HG03558 (cell line): ENCODE measurements at regions not wholly inside any gene's neighbourhood (a gene's known extent, or its start where the extent isn't known, plus 50 kb on each side); places are given as distances from the start of the nearest gene placed in this dataset.

Experiments
- ATAC-seq: cut with Tn5 transposase; IDR thresholded peaks from one replicate; pipeline ENCODE4 v1.9.1; 2021; ENCODE audit warnings: moderate number of reproducible peaks; ENCODE audit not compliant: unreplicated experiment; ENCODE audit errors: extremely low read depth

GRCh38 chrX:10743476-10743875 lies 123.1 kb upstream of the MID1 start:
- ATAC-seq = no peak

DNA sequence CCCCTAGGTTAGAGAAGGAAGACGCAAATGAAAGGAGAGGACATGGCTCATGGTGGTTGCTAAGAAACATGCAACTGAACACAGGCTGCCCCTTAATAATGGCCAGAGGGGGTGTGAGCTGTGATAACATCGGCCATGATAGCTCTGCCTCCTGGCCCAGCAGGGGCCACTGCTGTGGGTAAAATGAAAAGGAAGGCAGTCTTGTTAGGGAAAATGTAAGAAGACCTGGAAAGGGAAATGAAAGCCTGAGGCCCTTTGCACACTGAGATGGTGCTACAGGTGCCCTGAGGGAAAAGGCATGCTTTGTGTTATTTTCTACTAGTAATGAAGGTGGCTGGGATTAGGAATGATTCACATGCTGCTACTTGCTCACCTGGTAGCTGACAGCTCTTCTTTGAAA lies 123.6 kb upstream of the MID1 start:
- no peak for ATAC-seq

DNA sequence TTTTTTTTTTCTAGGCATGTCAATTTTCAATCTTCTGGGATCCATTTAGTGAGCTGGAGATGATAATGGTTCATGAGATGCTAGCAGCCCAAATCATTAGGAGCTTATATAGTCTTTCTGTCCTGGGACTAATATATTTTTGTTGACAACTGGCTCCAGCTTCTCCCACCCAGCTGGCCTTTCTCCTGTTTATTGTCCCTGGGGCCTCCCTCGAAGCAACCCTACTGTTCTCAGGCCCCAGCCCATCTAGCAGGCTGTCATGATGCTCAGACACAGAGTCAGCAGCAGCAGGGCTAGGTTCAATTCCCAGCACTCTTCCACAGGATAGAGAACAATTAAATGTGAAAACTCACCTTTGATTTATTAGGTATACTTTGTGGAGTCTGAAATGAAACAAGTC lies 127.6 kb upstream of the MID1 start:
- ATAC-seq = no peak

- ATAC-seq = no peak
These were observed 128.7 kb upstream of the MID1 start for GRCh38 chrX:10749113-10749512.

DNA sequence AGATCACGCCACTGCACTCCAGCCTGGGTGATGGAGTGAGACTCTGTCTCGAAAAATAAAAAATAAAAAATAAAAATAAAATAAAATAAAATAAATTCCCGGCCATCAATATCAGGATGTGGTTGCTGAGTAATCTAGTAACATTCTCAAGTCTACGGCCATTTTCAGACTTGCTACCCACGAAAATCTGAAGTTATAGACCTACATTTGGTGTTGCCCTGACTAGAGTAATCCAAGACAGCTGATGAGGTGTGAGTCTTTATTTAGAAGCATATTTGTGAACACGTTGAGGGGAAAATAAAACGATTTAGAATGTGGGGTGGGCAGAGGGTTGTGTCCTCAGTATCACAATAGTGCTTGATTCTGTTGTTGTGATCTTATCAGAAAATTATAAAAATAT lies 130.2 kb upstream of the MID1 start:
- ATAC-seq = no peak

DNA sequence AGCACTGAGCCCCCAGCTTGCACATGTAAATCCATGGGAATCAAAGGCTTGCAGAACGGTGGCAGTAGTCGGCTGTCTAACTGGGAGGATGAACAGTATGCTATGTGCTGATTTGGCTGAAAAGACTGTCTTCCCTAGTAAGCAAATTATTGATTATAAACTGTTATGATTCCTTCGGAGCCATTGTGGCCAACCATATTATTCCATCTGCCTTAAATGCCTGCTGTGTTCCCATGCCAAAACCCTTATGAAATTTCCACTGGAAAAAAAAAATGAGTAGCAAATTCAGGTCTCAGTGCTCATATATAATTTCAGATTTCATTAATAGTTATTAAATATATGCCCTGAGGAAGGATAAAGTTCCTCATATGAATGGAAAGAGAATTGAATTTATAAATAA lies 132.7 kb upstream of the MID1 start:
- ATAC-seq = no peak

DNA sequence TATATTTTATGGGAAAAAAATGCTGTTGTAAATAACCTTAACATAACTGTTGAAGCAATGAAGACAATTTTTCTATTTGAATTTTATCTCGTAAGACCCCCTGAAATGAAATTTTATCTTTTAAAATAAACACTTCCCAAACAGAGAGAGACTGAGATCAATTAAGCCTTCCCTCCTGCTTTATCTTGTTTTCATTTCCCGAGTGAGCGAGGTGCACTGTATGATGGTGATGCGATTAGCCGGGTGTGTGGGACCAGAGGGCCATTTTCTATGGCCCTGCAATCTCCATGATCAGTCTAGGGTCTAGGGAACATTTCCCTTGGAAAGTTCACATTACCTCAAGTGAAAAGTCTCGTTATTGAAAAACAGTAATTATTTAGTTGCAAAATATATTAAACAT lies 134.1 kb upstream of the MID1 start:
- ATAC-seq = no peak

- ATAC-seq = no peak
These were observed 135.3 kb upstream of the MID1 start for GRCh38 chrX:10755439-10756334.

DNA sequence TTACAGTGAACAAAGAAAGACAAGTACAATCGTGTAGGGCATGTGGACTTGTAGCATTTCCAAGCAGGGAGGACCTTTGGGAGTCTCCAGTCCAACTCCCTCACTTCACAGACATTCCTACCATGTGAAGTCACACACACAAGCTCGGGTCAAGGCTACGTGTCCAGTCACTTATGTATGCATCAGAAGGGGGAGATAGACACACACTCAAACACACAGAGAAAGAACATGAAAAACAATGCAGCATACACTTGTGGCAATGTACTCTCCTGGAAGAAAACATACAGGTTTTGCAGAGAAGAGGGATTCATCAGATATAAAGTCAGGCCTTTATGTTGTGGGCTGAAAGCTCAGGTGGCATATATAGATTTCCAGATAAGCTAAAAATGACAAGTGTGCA lies 136.1 kb upstream of the MID1 start:
- no peak for ATAC-seq

DNA sequence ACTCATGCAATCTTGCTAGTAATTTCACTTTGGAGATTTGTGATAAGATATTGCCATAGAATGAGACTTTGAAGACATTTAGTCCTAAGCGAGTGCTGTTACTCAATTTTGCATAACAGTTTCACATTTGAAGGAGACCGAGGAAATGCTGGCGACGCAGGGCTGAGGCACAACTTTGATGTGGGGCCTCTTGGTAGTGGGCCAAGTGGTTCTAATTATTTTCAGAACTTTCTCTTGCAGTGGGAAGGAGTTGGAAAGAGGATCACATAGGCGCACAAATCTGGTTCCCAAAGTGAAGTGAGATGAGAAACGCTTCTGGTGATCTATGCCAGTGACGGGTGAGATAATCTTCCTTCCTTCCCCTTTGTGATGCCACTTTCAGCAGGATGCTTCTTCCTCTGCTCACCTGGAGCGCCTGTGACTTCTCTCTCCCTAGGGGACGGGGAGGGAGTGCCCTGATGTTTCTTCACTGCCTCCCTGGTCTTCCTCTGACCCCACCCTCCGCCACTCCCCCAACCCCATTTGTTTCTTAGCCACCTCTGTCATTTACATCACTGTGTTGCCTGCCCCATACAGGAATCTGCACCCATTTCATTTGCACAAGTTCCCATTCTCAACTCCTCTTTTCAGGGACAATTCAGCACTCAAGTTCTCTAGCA lies 138.9 kb upstream of the MID1 start:
- no peak for ATAC-seq

DNA sequence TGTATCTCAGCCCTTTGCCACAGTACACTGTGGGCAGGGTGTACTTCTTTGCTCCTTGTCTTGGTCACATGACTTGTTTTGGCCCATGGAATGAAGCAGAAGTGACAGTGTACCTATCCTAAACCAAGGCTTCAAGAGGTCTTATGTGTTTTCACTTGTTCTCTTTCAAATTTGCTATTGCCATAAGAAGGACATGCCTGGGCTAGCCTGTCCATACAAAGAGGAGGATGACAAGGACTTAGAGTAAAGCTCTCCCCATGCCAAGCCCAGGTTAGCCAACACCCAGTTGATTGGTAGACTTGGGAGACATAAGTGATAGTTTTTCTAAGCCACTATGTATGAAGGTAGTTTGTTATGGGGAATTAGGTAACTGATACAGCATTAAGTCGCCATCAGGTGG lies 141.1 kb upstream of the MID1 start:
- ATAC-seq = no peak

DNA sequence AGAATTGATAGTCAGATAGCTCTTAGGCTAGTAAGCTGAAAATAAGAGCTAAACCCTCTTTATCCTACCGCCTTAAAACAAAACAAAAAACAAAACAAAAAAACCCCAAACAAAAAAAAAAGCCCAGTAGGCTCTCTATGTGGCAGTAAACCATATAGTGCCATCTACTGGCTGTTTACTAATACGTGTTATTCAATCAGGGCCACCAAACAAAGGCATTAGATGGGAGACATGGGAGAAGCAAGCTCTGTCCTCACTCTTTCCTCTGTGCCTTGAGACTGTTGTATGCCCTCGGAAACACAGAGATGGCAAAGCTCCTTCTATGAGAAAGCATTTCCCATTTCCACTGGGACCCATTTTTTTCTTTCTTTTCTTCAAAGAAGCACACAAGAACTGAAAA lies 148.8 kb upstream of the MID1 start:
- no peak for ATAC-seq

GRCh38 chrX:10769696-10770619 lies 149.6 kb upstream of the MID1 start:
- no peak for ATAC-seq

DNA sequence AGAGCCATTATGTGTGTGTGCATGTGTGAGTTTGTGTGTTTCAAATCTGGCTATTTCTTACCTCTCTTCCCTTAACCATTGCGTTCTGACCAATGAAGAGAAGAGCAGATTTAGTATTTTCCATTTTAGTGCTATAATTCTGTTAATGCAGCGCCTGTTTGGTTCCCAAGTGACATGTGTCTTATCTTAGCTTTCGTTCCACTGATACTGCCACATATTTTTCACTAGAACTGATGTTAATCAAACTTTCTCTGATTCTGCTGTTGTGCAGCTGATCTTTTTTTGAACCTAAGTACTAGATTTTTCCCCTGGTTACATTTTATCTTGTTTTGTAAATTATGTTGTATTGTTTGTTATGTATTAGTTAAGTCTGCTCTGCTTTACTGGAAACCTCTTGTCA lies 152.9 kb upstream of the MID1 start:
- ATAC-seq = no peak

GRCh38 chrX:10781847-10782530 lies 161.6 kb upstream of the MID1 start:
- ATAC-seq = no peak

- ATAC-seq = no peak
These were observed 163.1 kb upstream of the MID1 start for GRCh38 chrX:10783451-10783995.

DNA sequence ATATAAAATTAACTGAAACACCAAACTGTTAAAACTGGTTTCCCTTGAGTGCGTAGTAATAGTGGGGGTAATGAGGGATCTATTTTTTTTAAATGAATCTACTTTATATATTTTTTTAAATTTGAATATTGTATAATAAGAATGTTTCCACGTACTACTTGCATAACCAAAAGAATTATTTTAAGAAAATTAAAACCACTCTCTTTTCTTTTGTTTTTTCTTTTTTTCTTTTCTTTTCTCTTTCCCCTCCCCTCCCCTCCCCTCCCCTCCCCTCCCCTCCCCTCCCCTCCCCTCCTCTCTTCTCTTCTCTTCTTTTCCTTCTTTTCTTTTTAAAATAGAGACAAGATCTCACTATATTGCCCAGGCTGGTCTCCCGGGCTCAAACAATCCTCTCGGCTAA lies 166.9 kb upstream of the MID1 start:
- no peak for ATAC-seq

- ATAC-seq = no peak
These were observed 173.8 kb upstream of the MID1 start for GRCh38 chrX:10794203-10794630.

- no peak for ATAC-seq
These were observed 175.3 kb upstream of the MID1 start for GRCh38 chrX:10795721-10796120.

DNA sequence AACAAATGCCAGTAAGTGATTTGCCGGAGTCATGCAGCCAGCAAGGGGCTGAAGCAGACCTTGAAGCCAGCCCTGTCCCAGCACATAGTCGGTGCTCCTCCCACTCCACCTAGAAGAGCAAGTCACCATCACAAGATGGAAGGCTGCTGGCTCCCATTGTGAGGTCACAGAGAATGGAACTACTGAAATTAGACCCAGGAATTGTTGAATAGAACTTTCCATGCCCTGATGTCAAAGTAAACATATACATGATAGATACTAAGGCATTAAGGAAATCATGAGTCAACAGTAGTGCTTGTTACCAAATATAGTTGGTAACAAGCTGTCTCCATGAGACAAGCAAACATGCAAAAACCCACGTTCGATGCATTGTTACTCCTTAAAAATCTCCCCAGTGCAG lies 177.1 kb upstream of the MID1 start:
- ATAC-seq = no peak
